ENCODE measurements at regions not wholly inside any gene's neighbourhood (a gene's known extent, or its start where the extent isn't known, plus 50 kb on each side); places are given as distances from the start of the nearest gene placed in this dataset.
"Not testable (repeated sequence)": the region's sequence is repeated elsewhere in the genome, so short reads cannot be mapped to it uniquely, and the experiment has no call there.

GRCh38 chr6:157727629-157728182 is 95.3 kb upstream of the SNX9 start:
- no peak for DNase-seq
- no peak for ATAC-seq

DNA sequence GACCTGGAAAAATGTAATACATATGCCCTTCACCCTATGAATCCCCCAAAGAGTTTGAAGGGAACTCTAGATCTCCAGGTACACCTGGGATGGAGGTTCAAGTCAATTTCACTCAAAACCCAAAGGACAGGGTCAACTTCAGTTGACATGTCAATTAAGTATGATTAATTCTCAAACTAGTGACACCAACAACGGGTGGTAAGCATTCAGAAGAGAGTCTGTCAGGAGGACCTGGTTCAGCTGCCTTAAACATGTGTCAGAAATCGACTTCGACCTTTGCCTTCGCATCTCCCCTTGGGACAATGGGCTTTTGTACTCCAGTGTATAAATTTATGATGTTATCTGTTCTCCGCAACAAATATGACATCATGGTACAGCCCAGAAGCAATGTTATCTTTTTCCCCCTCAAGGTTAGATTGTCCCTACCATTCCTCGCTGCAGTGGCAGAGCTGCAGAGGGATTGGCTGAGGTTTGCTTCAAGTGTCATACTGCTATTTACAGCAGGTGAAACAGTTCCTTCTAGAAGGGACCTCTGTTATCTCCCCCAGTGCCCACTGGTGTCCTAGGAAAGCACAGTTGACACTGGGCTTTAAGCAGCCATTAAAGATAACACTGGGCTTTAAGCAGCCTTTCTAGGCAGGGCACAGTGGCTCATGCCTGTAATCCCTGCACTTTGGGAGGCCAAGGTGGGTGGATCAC is 94.7 kb upstream of the SNX9 start:
- DNase-seq, result no peak
- ATAC-seq, result no peak

- ATAC-seq (no peak), DNase-seq (no peak)
Observed at GRCh38 chr6:157731221-157731620, 91.8 kb upstream of the SNX9 start.

GRCh38 chr6:157732007-157732406 is 91.0 kb upstream of the SNX9 start:
- no peak for DNase-seq
- ATAC-seq, result no peak

DNA sequence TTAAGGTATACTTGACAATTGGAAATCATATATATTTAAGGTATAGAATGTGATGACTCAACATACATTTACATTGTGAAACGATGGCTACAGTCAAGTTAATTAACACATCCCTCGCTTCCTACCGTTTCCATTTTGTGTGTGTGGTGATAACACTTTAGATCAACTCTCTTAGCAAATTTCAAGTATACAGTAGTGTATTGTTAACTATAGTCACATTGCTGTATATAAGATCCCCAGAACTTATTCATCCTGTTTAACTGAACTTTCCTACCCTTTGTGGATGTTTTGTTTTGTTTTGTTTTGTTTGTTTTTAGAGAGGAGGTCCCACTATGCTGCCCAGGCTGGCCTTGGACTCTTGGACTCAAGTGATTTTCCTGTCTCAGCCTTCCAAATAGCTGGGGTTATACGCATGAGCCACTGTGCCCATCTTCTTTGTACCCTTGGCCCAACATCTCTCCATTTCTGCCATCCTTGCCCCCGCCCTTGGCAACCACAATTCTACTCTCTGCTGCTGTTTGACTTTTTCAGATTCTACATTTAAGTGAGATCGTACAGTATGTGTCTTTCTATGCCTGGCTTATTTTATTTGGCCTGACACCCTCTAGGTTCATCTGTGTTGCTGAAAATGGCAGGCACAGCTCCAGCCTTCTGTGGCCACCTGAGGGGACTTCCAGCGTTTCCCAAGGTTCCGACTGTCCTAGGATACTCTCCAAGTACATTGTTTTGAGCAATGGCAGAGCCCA is 90.5 kb upstream of the SNX9 start:
- no peak for DNase-seq
- ATAC-seq, result no peak

GRCh38 chr6:157736555-157736954 is 86.5 kb upstream of the SNX9 start:
- not testable (repeated sequence) for ATAC-seq, DNase-seq

DNA sequence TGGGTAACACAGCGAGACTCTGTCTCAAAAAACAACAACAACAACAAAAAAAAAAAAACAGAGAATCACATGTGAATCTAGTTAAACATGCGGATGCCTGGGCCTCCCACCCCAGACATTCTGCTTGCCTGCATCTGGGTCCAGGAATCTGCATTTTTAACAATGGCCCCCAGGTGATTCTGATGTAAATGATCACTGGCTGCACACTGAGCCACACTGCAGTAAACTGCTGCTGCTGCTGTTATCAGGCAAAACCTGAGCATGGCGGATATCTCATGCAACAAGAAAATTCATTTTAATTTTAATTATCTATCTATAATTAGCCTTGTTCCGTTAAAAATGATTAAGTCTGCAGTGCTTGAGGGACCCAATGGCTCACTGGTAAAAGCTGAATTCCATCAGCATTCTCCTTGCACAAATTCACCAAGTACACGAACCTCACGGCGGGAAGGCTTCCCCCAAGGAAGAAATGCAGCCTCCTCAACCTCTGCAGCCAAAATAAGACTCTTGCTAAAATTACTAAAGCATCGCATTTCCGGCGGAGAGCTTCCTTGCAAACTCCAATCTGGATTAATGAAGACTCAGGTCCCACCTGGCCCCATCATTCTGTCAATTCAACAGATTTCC is 81.6 kb upstream of the SNX9 start:
- no peak for DNase-seq
- ATAC-seq, result no peak

GRCh38 chr6:157741948-157742556 is 81.0 kb upstream of the SNX9 start:
- no peak for DNase-seq
- no peak for ATAC-seq

- ATAC-seq, result no peak
Observed at GRCh38 chr6:157744102-157744601, 78.9 kb upstream of the SNX9 start.

GRCh38 chr6:157746897-157747296 is 76.1 kb upstream of the SNX9 start:
- DNase-seq (no peak), ATAC-seq (no peak)

More at GRCh38 chr6:157744102-157744601, 78.9 kb upstream of the SNX9 start:
- no peak for DNase-seq

- ATAC-seq (no peak), DNase-seq (no peak)
Observed at GRCh38 chr6:157747370-157747769, 75.7 kb upstream of the SNX9 start.

DNA sequence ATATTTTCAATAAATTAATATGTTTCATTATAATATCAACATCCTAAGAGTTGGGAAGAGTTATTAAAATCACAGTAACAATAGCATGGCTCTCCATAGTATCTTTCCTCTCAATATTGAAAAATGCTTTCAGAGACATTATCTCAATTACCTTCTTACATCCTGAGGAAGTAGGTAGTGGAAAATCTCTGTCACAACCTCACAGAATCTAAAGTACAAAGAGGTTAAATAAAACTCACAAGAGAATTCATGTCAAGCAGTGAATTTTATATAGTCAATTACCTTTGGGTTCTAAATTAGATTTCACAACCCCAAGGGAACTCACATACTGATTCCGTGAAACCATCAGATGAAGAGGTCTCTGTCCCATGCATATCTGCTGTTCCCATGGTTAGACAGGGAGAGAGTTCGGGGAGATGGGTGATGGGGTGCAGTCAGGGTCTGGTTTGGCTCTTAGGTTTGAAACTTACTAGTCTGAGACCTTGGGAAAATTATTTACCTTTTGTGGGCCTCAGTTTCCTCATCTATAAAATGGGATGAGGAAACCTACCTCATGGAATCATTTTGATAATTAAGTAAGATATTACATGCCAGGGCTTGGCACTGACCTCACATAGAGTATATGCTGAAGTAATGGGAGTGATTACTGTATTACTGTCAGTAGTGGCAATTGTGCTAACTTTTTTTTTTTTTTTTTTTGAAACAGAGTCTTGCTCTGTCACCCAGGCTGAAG is 74.0 kb upstream of the SNX9 start:
- ATAC-seq, result peak; percentile 44
- no peak for DNase-seq

GRCh38 chr6:157750973-157751372 is 72.1 kb upstream of the SNX9 start:
- ATAC-seq, DNase-seq: not testable (repeated sequence)

GRCh38 chr6:157751547-157752200 is 71.4 kb upstream of the SNX9 start:
- ATAC-seq, result peak; percentile 22

DNA sequence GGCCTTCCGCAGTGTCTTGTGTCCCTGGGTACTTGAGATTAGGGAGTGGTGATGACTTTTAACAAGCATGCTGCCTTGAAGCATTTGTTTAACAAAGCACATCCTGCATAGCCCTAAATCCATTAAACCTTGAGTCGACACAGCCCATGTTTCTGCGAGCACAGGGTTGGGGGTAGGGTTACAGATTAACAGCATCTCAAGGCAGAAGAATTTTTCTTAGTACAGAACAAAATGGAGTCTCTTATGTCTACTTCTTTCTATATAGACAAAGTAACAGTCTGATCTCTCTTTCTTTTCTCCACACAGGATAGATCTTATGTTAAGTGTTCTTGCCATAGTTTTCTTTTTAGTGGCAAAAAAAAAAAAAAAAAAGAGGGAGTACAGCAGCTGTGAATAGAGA is 70.2 kb upstream of the SNX9 start:
- ATAC-seq, DNase-seq: not testable (repeated sequence)

More at GRCh38 chr6:157751547-157752200, 71.4 kb upstream of the SNX9 start:
- DNase-seq, result no peak

DNA sequence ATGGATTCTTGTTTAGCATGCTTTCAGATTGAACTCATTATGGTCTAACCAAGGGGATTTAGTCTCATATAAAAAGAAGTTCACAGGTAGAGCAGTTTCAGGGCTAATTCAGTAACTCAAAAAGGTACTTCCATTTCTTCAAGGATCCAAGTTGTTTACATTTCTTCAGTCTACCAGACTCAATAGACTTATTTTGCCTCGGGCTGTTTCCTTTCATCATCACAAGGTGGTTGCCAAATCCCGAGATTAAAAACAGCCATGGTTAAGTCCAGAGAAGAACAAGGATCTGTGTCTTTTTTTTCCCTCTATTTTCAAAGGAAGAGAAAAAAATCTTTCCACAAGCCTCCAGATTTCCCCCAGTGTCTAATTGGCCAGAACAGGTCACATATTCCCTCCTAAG is 69.8 kb upstream of the SNX9 start:
- ATAC-seq (no peak), DNase-seq (no peak)

DNA sequence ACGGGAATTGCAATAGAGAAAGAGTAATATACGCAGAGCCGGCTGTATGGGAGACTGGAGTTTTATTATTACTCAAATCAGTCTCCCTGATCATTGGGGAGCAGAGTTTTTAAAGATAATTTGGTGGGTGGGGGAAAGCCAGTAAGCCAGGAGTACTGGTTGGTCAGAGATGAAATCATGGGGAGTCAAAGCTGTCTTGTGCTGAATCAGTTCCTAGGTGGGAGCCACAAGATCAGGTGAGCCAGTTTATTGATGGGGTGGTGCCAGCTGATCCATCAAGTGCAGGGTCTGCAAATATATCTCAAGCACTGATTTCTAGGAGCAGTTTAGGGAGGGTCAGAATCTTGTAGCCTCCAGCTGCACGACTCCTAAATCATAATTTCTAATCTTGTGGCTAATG is 69.2 kb upstream of the SNX9 start:
- not testable (repeated sequence) for ATAC-seq, DNase-seq

DNA sequence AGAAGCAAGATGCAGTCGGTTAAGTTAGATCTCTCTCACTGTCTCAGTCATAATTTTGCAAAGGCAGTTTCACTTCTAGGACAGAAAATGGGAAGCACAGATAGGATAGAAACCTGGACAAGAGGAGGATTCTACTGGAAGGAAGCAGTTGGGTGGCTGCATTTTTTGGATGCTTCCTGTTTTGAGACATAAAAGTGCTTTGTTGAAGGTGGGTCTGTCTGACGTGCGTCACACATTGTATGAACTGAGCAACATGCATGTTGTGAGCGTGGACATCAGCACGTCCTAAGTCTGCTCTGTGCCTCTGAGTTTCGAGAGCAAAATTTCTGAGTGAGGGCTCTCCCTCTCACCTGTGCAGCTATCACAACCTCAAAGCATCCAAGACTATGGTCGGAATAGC is 68.7 kb upstream of the SNX9 start:
- DNase-seq (no peak), ATAC-seq (no peak)

GRCh38 chr6:157755032-157755745 is 67.9 kb upstream of the SNX9 start:
- no peak for DNase-seq
- peak; percentile 14 for ATAC-seq

DNA sequence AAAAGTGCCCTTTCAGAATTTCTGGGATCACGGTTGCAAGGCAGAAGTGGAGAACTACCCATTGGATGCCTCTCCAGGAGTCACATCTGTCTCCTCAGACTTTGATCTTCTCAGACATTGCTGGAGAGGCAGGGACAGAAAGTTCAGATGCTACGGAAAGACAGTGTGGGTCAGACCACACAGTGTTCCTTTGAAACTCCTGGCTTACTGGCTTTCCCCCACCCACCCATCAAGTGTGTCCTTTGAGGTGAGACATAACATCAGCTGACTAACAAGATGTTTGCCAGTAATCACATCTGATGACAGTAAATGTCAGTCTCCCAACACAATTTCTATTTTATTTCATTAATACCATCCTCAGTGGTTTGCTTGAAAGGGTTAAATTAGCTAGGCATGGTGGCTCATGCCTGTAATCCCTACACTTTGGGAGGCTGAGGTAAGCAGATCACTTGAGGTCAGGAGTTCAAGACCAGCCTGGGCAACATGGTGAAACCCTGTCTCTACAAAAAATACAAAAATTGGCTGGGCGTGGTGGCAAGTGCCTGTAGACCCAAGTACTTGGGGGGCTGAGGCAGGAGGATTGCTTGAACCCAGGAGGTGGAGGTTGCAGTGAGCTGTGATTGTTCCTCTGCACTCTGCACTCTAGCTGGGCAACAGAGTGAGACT is 67.2 kb upstream of the SNX9 start:
- peak; percentile 87 for ATAC-seq
- DNase-seq, result peak; percentile 77

Measured in stimulated activated naive CD8-positive, alpha-beta T cell treated with anti-CD3 and anti-CD28 coated beads, Interleukin-15, Interleukin-2, amounts not matched to agents 100 U/mL and 50 U/mL, for 24 hours (primary cell).